DMS53 treated with DMSO at 0.1 percent for 48 hours (cell line): ENCODE measurements at regions not wholly inside any gene's neighbourhood (a gene's known extent, or its start where the extent isn't known, plus 50 kb on each side); places are given as distances from the start of the nearest gene placed in this dataset.

Source experiments
- DNase-seq: peaks from one replicate; lab custom pipeline; 2025; ENCODE audit not compliant: unreplicated experiment; lab: John Stamatoyannopoulos, UW

DNA sequence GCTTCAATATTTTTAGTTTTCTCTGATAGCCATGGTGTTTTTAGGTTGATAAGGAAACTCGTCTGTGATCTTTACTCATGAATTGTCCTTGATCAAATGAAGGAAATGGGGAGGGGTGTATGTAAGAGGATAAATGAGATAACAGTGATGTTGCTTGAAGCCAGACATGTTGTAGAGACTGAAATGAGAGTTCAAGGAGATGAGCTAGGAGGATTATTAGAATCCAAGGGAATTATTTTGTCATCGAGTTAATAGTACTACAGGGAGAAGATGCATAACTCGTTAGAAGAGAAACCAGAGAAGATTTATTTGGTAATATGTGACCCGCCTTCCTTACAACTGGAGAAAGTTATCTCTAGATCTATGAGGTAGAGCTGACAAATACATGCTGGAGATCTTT is 371.3 kb upstream of the DDHD1 start:
- DNase-seq: no peak

DNA sequence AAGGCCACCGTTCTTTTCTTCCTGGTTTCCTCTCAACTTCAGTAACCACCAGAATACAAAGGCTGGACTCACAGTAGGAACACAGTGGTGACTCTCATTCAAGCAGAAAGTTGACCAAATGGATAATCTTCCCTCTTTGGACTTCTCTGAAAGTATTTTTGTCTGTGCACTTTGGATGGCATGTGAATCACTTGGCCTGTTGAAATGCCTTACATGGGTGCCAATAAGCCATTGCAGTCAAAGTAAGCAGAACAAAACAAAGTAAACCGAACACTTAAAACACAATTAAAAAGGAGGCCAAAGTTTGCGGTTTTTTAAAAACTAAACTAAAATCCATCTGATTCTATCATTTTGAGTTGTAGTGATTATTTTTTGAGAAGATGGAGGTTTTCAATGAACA is 370.1 kb upstream of the DDHD1 start:
- no peak for DNase-seq

DNA sequence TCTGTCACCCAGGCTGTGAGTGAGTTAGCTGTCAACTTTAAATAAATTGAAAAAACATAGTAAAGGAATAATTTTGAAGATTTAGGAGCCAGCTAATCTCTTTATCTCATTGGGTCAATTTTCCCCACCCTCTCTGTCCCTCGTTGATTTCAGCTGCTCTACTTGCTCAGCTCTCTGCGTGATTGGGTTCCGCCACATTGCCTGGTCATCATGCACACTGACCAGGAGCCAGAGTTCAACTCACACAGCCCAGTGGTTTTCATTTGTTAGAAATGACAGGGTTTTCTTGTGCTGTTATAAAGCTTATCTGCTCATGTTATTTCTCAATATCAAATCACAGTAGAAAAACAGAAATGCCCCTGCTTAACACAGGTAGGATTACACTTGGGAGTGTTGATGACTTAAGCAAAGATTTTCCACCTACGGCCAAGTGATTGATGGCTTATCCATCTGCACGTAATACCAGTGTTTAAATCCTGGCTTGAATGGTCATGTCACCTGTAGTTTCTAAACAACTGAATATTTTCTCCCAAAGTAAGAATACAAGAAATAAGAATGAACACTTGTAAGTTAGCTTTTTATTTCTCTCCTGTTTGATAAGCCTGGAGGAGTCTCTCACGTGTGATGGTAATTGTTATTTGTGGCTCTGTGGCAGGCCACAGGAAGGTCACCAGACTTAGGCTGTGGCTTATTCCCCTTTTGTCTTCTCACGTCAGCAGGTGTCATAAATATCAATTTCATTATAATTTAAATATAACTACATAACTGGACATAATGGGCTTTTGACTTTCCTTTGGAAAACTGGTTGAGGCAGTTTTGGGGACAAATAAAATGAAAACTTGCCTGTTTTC is 367.2 kb upstream of the DDHD1 start:
- no peak for DNase-seq

DNA sequence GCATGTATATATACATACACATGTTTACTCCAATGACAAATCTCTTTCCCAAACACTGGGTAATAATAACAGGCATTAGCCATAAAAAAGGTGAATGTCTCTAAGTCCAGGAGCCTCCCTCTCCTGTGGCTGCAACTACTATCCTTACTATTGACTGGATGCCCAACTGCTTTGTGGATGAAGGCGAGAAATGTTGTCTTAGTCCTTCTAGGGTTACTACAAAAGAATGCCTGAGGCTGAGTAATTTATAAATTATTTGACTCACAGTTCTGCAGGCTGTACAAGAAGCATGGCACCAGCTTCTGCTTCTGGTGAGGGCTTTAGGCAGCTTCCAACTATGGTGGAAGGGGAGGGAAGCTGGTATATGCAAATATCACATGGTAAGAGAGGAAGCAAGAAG is 366.0 kb upstream of the DDHD1 start:
- DNase-seq: no peak

DNA sequence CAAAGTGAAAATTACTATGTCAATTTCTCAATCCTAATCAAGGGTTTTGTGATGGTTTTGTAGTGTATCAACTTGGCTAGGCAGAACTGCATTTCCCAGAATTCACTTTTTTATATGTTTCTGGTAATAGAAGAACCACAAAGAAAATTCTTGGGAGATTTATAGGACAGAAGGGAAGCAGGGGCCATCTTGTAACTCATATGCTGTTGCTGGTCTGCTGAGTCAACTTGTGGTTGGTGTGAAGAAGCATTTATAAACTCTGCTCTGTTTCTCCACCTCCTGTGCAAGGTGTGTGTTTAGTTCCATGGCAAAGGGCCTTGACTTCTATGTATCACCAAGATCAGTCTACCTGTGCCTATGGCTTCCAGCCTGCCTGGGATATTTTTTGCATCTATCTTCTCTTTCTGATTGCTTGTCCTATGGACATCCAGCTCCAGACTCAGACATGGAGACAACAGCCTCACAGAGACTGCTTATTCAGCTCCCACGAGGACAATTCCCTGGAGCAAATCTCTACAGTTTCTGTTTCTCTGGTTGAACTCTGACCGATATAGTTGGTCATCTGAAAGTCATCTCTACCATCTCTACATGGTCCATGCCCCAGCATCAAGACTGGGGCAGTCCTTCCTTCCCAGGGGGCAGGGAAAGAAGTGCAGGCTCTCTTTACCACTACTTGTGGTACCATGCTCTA is 364.3 kb upstream of the DDHD1 start:
- DNase-seq: no peak

- no peak for DNase-seq
Measured at GRCh38 chr14:53516261-53516774, 363.2 kb upstream of the DDHD1 start.

DNA sequence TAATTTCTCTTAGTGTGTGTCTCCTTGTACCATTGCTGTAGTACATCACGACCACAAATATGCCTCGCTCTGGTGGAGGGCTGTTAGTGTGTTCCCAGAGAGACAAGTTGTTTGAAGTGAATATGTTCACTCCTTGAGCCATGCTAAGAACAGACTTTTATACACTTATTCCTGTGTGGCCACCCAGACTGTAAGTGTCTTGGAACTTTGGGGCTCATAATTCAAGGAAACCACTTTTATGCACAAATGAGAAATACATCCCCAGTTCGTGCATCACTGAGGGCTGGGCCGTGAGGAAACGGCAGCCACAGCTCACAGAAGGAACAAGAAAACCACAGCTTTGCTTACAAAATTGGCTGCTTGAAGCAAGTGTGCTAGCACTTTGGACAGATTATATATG is 362.2 kb upstream of the DDHD1 start:
- no peak for DNase-seq

GRCh38 chr14:53514197-53514596 is 361.1 kb upstream of the DDHD1 start:
- no peak for DNase-seq

- no peak for DNase-seq
Measured at GRCh38 chr14:53510281-53510912, 357.3 kb upstream of the DDHD1 start.

DNA sequence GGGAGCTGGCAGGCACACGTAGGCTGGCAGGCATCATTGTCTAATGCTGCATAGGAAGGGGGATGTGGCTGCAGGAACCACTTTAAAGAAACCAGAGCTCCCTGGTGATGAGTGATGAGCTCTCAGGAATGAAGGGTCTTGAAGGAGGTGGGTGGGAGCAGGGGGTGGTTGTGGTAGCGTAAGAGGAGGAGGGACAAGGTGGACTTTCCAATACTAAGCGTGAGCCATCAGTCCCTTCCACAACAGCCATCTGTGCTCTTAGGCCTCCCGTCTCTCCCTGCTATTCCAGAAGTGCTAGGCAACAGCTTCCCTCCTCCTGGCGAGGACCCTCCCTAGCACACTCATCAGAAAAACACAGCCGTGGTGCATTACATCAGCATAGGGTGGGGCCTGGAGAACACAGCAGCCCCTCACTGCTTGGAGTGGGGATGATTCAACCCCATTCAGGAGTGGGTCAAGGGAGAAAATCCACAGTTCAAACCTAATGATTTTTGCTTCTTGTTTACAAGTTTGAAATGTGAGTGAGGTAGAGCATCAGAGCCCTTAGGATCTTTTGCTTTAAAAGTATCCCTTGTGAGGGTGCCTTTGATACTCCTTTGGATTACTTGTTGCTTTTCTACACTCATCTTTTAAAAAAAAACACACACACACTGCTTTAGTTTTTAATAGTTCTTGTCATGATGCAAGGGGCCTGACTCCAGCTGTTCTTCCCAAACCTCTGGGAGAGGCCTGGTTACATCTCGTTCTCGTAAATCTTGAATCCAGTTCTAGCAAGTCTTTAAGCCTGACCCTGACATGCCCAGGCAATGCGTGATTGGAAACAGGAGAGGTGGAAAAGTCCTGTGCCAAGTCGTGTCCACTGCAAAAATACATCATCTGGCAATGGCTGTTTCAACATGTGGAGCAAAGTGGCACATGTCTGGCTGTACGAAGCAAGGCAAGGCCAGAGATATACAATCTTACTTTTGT is 356.4 kb upstream of the DDHD1 start:
- no peak for DNase-seq

- no peak for DNase-seq
Measured at GRCh38 chr14:53501361-53502211, 348.5 kb upstream of the DDHD1 start.

DNA sequence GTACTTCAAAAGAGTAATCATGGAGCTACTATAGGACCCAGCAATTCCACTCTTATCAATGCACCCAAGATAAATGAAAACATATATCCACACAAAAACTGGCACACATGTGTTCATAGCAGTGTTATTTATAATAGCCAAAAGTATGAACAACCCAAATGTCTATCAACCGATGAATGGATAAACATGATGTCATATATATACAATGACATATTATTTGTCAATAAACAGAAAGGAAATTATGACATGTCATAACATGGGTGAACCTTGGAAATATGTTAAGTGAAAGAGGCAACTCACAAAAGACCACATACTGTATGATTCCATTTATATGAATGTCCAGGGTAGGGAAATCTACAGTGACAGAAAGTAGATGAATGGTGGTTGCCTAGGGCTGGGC is 347.1 kb upstream of the DDHD1 start:
- no peak for DNase-seq

GRCh38 chr14:53496668-53497067 is 343.5 kb upstream of the DDHD1 start:
- no peak for DNase-seq

DNA sequence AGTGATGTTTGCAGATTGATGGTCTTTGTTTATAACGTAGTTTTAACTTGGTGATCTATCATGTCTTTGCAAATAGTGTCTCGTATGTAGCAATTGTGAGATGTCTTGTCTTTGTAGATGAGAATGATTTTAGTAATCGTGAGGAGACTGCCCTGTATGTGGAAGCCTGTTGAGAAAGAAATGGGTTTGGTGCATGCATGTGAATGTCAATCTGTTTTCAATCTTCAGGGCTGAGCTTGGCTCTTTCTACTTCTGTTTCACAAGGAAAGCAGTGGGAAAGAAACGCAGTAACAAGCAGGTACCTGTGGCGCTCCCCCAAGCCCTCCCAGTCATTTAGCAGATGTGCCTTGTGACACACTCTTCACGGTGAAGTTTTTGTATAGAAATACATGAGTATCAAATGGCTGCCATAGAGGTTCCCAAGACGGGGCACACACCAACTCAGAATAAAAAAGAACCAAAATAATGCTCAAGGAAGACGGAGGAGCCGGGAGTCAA is 342.8 kb upstream of the DDHD1 start:
- DNase-seq: no peak

- no peak for DNase-seq
Measured at GRCh38 chr14:53494587-53494986, 341.5 kb upstream of the DDHD1 start.

DNA sequence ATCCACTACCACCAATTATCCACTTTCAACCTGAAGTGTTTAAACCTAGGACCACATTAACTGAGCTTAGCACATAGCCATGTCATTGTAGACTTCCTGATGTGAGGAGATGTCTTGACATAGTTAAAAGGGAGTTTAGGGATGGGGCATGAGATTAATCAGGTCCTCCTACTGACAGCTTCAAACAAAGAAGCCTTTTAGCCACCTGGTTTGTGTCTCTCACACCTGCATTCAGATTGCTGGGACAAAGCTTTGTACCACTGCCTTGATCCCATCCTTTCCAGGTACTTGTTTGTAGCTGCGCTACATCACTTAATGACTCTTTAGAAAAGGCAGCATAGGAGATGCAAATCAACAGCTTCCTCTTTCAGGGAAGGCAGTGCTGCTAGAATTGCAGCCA is 340.7 kb upstream of the DDHD1 start:
- no peak for DNase-seq

DNA sequence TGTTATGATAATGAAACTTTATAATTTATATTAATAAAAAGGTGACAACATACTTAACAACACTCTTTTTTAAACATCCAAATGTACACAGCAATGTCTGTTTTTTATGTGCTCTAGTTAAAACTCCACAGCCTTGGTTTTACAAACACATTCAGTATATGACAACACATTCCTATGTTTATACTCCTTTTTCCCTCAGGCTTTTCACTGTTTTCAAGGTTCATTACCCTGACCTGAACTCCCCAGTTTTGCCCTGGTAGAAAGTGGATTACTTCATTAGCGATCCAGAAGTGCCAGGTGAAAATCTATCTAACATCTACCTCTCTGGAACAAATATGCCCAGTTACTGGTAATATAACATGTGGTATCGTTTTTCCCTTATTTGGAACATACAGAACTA is 340.2 kb upstream of the DDHD1 start:
- DNase-seq: no peak

DNA sequence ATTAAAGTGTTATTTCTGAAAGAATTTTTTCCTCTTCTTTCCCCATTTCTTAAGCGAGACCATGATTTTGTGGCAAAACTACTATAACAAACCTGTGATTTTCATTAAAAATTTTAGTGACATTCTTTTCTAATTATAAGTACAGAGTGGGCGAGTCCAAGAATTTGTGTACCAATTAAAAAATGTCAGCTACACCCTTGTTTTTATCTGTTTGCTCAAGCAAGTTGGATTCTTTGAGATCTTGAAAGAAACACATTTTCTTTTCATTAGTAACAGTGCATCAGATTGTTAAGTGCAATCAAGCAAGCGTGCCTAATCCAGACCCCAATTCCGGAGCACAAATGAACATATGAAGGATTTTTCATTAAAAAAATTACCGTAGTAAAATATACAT is 338.8 kb upstream of the DDHD1 start:
- DNase-seq: no peak

- no peak for DNase-seq
Measured at GRCh38 chr14:53491256-53491883, 338.2 kb upstream of the DDHD1 start.
